Ishikawa (cell line): ENCODE measurements at regions not wholly inside any gene's neighbourhood (a gene's known extent, or its start where the extent isn't known, plus 50 kb on each side); places are given as distances from the start of the nearest gene placed in this dataset.

Source experiments
- EGR1 ChIP-seq: IDR thresholded peaks from 2 replicates; pipeline ENCODE4 v1.6.1; 2012
- EP300 ChIP-seq: IDR thresholded peaks from 2 replicates; pipeline ENCODE4 v1.6.1; 2012; ENCODE audit warnings: borderline replicate concordance
- FOXM1 ChIP-seq: IDR thresholded peaks from 2 replicates; pipeline ENCODE4 v1.6.1; 2012; ENCODE audit warnings: low read depth, borderline replicate concordance
- NFIC ChIP-seq: IDR thresholded peaks from 2 replicates; pipeline ENCODE4 v1.6.1; 2012
- RAD21 ChIP-seq: IDR thresholded peaks from 2 replicates; pipeline ENCODE4 v1.6.1; 2012; ENCODE audit warnings: low read depth
- TAF1 ChIP-seq: IDR thresholded peaks from 2 replicates; pipeline ENCODE4 v1.6.1; 2012; ENCODE audit warnings: low read depth, mild to moderate bottlenecking
- TEAD4 ChIP-seq: IDR thresholded peaks from 2 replicates; pipeline ENCODE4 v1.6.1; 2012
- YY1 ChIP-seq: IDR thresholded peaks from 2 replicates; pipeline ENCODE4 v1.6.1; 2012; ENCODE audit warnings: low read depth
- ZBTB7A ChIP-seq: IDR thresholded peaks from 2 replicates; pipeline ENCODE4 v1.6.1; 2012; ENCODE audit warnings: low read depth
- TF ChIP-seq, protein P1 (sequence below): IDR thresholded peaks from 2 replicates; pipeline ENCODE4 v1.6.1; 2012
- TF ChIP-seq, protein P2 (sequence below): IDR thresholded peaks from 2 replicates; pipeline ENCODE4 v1.6.1; 2012; ENCODE audit warnings: low read depth, mild to moderate bottlenecking

GRCh38 chr2:239717319-239717675 lies 307.8 kb downstream of the NDUFA10 start:
- TF ChIP-seq TAF1 (no peak), EGR1 (no peak), FOXM1 (no peak), YY1 (no peak), EP300 (no peak), ZBTB7A (no peak), NFIC (no peak), RAD21 (no peak), TEAD4 (no peak)
- TF ChIP-seq, protein P1, sequence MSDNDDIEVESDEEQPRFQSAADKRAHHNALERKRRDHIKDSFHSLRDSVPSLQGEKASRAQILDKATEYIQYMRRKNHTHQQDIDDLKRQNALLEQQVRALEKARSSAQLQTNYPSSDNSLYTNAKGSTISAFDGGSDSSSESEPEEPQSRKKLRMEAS = no peak
- TF ChIP-seq, protein P2, sequence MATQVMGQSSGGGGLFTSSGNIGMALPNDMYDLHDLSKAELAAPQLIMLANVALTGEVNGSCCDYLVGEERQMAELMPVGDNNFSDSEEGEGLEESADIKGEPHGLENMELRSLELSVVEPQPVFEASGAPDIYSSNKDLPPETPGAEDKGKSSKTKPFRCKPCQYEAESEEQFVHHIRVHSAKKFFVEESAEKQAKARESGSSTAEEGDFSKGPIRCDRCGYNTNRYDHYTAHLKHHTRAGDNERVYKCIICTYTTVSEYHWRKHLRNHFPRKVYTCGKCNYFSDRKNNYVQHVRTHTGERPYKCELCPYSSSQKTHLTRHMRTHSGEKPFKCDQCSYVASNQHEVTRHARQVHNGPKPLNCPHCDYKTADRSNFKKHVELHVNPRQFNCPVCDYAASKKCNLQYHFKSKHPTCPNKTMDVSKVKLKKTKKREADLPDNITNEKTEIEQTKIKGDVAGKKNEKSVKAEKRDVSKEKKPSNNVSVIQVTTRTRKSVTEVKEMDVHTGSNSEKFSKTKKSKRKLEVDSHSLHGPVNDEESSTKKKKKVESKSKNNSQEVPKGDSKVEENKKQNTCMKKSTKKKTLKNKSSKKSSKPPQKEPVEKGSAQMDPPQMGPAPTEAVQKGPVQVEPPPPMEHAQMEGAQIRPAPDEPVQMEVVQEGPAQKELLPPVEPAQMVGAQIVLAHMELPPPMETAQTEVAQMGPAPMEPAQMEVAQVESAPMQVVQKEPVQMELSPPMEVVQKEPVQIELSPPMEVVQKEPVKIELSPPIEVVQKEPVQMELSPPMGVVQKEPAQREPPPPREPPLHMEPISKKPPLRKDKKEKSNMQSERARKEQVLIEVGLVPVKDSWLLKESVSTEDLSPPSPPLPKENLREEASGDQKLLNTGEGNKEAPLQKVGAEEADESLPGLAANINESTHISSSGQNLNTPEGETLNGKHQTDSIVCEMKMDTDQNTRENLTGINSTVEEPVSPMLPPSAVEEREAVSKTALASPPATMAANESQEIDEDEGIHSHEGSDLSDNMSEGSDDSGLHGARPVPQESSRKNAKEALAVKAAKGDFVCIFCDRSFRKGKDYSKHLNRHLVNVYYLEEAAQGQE = no peak
